ENCODE measurements at regions not wholly inside any gene's neighbourhood (a gene's known extent, or its start where the extent isn't known, plus 50 kb on each side); places are given as distances from the start of the nearest gene placed in this dataset.

GRCh38 chr2:236658974-236659757, 89.5 kb downstream of the ACKR3 start:
- TF ChIP-seq, protein P1, sequence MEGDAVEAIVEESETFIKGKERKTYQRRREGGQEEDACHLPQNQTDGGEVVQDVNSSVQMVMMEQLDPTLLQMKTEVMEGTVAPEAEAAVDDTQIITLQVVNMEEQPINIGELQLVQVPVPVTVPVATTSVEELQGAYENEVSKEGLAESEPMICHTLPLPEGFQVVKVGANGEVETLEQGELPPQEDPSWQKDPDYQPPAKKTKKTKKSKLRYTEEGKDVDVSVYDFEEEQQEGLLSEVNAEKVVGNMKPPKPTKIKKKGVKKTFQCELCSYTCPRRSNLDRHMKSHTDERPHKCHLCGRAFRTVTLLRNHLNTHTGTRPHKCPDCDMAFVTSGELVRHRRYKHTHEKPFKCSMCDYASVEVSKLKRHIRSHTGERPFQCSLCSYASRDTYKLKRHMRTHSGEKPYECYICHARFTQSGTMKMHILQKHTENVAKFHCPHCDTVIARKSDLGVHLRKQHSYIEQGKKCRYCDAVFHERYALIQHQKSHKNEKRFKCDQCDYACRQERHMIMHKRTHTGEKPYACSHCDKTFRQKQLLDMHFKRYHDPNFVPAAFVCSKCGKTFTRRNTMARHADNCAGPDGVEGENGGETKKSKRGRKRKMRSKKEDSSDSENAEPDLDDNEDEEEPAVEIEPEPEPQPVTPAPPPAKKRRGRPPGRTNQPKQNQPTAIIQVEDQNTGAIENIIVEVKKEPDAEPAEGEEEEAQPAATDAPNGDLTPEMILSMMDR (IDR thresholded peaks at IDR 0.05): no peak
- TF ChIP-seq POLR2A (IDR thresholded peaks at IDR 0.05): no peak
